MM.1S (cell line): ENCODE measurements at regions not wholly inside any gene's neighbourhood (a gene's known extent, or its start where the extent isn't known, plus 50 kb on each side); places are given as distances from the start of the nearest gene placed in this dataset.

Source experiments
- DNase-seq: peaks from one replicate; pipeline ENCODE4 v3.0.0-alpha.2; 2015
- H2AFZ ChIP-seq: fragments of 300-600 bp; sonication (generic); 2 replicates; pipeline ENCODE4 v1.6.0; 2016; ENCODE audit warnings: antibody characterized with exemption, low read length
- H3F3A ChIP-seq: fragments of 300-600 bp; sonication (generic); 2 replicates; pipeline ENCODE4 v1.6.1; 2016; ENCODE audit warnings: mild to moderate bottlenecking, antibody characterized with exemption, low read length, moderate library complexity, mixed read lengths; ENCODE audit not compliant: insufficient read depth
- H3K27ac ChIP-seq: fragments of 300-600 bp; sonication (generic); 2 replicates; pipeline ENCODE4 v1.5.1; 2016; ENCODE audit warnings: mild to moderate bottlenecking, low read length
- H3K27me3 ChIP-seq: fragments of 300-600 bp; sonication (generic); replicated peaks from 2 replicates; pipeline ENCODE4 v1.6.0; 2016; ENCODE audit warnings: low read length; ENCODE audit not compliant: insufficient read depth
- H3K36me3 ChIP-seq: fragments of 300-600 bp; sonication (generic); replicated peaks from 2 replicates; pipeline ENCODE4 v1.6.1; 2016; ENCODE audit warnings: mild to moderate bottlenecking, low read length, mixed read lengths; ENCODE audit not compliant: insufficient read depth
- H3K4me1 ChIP-seq: fragments of 300-600 bp; sonication (generic); 2 replicates; pipeline ENCODE4 v1.6.1; 2016; ENCODE audit warnings: low read length, mixed read lengths
- H3K4me2 ChIP-seq: fragments of 300-600 bp; sonication (generic); 2 replicates; pipeline ENCODE4 v1.6.0; 2016; ENCODE audit warnings: low read depth, low read length
- H3K4me3 ChIP-seq: fragments of 300-600 bp; sonication (generic); 2 replicates; pipeline ENCODE4 v1.5.1; 2016; ENCODE audit warnings: low read length, mixed read lengths
- H3K79me2 ChIP-seq: fragments of 300-600 bp; sonication (generic); 2 replicates; pipeline ENCODE4 v1.6.1; 2016; ENCODE audit warnings: mixed run types, low read length, mixed read lengths
- H3K9ac ChIP-seq: fragments of 300-600 bp; sonication (generic); 2 replicates; pipeline ENCODE4 v1.6.1; 2016; ENCODE audit warnings: low read length, mixed read lengths
- H3K9me2 ChIP-seq: fragments of 300-600 bp; sonication (generic); replicated peaks from 2 replicates; pipeline ENCODE4 v1.6.1; 2016; ENCODE audit warnings: mild to moderate bottlenecking, low read length, mixed read lengths; ENCODE audit not compliant: insufficient read depth
- H3K9me3 ChIP-seq: fragments of 300-600 bp; sonication (generic); replicated peaks from 2 replicates; pipeline ENCODE4 v1.6.1; 2016; ENCODE audit warnings: mild to moderate bottlenecking, low read length, mixed read lengths; ENCODE audit not compliant: insufficient read depth
- H4K20me1 ChIP-seq: fragments of 300-600 bp; sonication (generic); 2 replicates; pipeline ENCODE4 v1.6.1; 2016; ENCODE audit warnings: mild to moderate bottlenecking, low read length, moderate library complexity, mixed read lengths; ENCODE audit not compliant: insufficient read depth
- EZH2 ChIP-seq: fragments of 300-600 bp; sonication (generic); optimal IDR thresholded peaks from 2 replicates; pipeline ENCODE3; 2017; ENCODE audit warnings: low read depth, mild to moderate bottlenecking, antibody characterized with exemption, low read length, mixed read lengths
- EZH2phosphoT487 ChIP-seq: fragments of 300-600 bp; sonication (generic); IDR thresholded peaks from 2 replicates; pipeline ENCODE4 v1.6.1; 2018; ENCODE audit warnings: antibody characterized with exemption, low read length
- TF ChIP-seq, protein P1 (sequence below): fragments of 300-600 bp; sonication (generic); IDR thresholded peaks from 2 replicates; pipeline ENCODE4 v1.5.1; 2016; ENCODE audit warnings: antibody characterized with exemption, low read length, mixed read lengths

DNA sequence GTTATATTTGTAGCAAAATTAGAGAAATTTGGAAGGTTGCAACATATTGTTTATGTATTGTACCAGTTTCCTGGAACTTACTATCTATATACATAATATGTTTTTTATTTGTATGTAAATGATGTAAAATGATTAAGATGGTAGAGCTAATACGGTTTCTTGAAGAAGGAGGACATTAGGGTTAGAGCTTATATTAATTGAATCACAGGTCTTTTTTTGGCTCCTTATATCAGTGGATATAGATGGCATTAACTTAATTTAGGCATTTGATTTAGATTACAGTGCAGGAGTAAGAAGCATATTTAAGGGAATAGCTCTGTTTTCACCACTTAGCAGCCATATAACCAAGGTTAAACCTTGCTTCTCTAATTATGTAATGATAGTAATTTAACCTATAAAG is 357.7 kb downstream of the USP25 start:
- H3K27me3 ChIP-seq = no peaks in the 10 kb centered on the region
- no peaks in the 10 kb centered on the region for H3F3A ChIP-seq
- H3K4me2 ChIP-seq = no peak overlapping the region
- H3K4me3 ChIP-seq = no peak overlapping the region
- no peaks in the 10 kb centered on the region for H3K36me3 ChIP-seq
- H2AFZ ChIP-seq = no peak overlapping the region
- no peak for DNase-seq
- H3K9me3 ChIP-seq = no peaks in the 10 kb centered on the region
- no peaks in the 10 kb centered on the region for H4K20me1 ChIP-seq
- H3K79me2 ChIP-seq = no peaks in the 10 kb centered on the region
- no peak overlapping the region for H3K27ac ChIP-seq
- no peak overlapping the region for H3K9ac ChIP-seq
- TF ChIP-seq, protein P1, sequence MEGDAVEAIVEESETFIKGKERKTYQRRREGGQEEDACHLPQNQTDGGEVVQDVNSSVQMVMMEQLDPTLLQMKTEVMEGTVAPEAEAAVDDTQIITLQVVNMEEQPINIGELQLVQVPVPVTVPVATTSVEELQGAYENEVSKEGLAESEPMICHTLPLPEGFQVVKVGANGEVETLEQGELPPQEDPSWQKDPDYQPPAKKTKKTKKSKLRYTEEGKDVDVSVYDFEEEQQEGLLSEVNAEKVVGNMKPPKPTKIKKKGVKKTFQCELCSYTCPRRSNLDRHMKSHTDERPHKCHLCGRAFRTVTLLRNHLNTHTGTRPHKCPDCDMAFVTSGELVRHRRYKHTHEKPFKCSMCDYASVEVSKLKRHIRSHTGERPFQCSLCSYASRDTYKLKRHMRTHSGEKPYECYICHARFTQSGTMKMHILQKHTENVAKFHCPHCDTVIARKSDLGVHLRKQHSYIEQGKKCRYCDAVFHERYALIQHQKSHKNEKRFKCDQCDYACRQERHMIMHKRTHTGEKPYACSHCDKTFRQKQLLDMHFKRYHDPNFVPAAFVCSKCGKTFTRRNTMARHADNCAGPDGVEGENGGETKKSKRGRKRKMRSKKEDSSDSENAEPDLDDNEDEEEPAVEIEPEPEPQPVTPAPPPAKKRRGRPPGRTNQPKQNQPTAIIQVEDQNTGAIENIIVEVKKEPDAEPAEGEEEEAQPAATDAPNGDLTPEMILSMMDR = no peak
- H3K9me2 ChIP-seq = no peaks in the 10 kb centered on the region
- no peaks in the 10 kb centered on the region for H3K4me1 ChIP-seq

DNA sequence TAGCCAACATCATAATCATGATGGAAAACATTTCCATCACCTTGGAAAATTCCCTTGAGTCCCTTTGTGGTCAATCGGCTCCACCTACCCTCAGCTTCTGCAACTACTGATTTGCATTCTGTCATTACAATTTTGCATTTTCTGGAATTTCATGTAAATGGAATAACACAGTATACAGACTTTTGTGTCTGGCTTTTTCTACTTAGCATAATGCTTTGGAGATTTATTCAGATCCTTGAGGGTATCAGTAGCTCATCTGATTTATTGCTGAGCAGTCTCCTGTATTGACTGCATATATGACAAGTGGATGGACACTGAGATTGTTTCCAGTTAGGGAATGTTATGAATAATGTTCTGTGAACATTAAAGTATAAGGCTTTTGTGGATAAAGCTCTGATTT is 358.3 kb downstream of the USP25 start:
- Histone ChIP-seq H3K27ac (no peak overlapping the region), H3K9me2 (no peaks in the 10 kb centered on the region), H3K9me3 (no peaks in the 10 kb centered on the region), H3K4me3 (no peak overlapping the region), H4K20me1 (no peaks in the 10 kb centered on the region), H3K4me2 (no peak overlapping the region), H3K9ac (no peak overlapping the region), H2AFZ (no peak overlapping the region), H3K27me3 (no peaks in the 10 kb centered on the region), H3K36me3 (no peaks in the 10 kb centered on the region), H3F3A (no peaks in the 10 kb centered on the region), H3K4me1 (no peaks in the 10 kb centered on the region), H3K79me2 (no peaks in the 10 kb centered on the region)
- no peak for DNase-seq
- TF ChIP-seq, protein P1 = no peak
- TF ChIP-seq EZH2phosphoT487 = no peak
- TF ChIP-seq EZH2 = no peak

DNA sequence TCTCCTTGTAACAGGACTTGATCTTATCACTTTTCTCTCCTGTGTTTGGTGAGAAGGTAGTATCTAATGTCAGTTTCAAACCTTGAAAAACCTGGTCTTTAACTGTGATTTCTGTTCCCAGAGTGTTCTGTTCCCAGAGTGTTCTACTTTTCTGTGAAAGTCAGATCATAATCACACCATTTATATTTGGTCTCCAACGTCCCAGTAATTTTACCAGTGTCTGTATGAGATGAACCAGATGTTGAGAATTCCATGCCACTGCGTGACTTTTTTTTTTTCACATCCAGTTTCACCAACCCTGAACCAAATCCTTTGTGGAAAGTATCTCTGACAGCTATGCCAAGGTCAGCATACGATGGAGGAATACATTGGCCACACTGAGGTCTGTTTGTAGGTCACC is 365.2 kb downstream of the USP25 start:
- no peaks in the 10 kb centered on the region for H3K36me3 ChIP-seq
- H3K4me3 ChIP-seq = no peak overlapping the region
- H3K9ac ChIP-seq = no peak overlapping the region
- H3K79me2 ChIP-seq = no peaks in the 10 kb centered on the region
- H3K4me2 ChIP-seq = no peak overlapping the region
- H3K9me3 ChIP-seq = no peaks in the 10 kb centered on the region
- no peak overlapping the region for H3K27ac ChIP-seq
- no peak for DNase-seq
- no peaks in the 10 kb centered on the region for H3K4me1 ChIP-seq
- TF ChIP-seq EZH2 (no peak), EZH2phosphoT487 (no peak)
- TF ChIP-seq, protein P1 = no peak
- no peaks in the 10 kb centered on the region for H4K20me1 ChIP-seq
- H3F3A ChIP-seq = no peaks in the 10 kb centered on the region
- no peaks in the 10 kb centered on the region for H3K9me2 ChIP-seq
- H3K27me3 ChIP-seq = no peaks in the 10 kb centered on the region
- no peak overlapping the region for H2AFZ ChIP-seq

DNA sequence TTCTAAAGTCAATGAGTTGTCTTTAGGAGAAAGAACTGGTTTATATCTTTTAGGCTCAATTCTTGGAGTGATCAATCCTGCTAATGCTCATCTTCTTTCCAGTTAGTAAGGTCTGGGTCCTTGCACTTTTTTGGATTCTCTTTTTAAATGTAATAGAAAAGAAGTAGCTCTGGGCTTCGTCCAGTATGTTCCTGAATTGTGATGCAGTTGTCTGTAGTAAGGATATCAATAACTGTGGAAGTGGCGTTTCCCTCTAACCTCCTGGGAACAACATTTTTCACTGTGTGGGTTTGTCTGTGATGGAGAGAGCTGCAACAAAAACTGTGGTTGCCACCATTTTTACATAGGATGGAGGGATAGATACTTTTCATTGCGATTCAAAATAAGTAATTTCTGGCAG is 367.2 kb downstream of the USP25 start:
- Histone ChIP-seq H3F3A (no peaks in the 10 kb centered on the region), H3K4me2 (no peak overlapping the region), H3K4me3 (no peak overlapping the region), H3K36me3 (no peaks in the 10 kb centered on the region), H3K79me2 (no peaks in the 10 kb centered on the region), H3K9me3 (no peaks in the 10 kb centered on the region), H3K27me3 (no peaks in the 10 kb centered on the region), H3K9me2 (no peaks in the 10 kb centered on the region), H4K20me1 (no peaks in the 10 kb centered on the region), H3K9ac (no peak overlapping the region), H3K4me1 (no peaks in the 10 kb centered on the region), H2AFZ (no peak overlapping the region), H3K27ac (no peak overlapping the region)
- no peak for DNase-seq
- TF ChIP-seq, protein P1 = no peak
- TF ChIP-seq EZH2phosphoT487 (no peak), EZH2 (no peak)
